ENCODE measurements at regions not wholly inside any gene's neighbourhood (a gene's known extent, or its start where the extent isn't known, plus 50 kb on each side); places are given as distances from the start of the nearest gene placed in this dataset.

GRCh38 chr1:218887141-218887925, 286.3 kb upstream of the LYPLAL1 start:
- no peak for FAIRE-seq

GRCh38 chr1:218890451-218890850, 283.2 kb upstream of the LYPLAL1 start:
- no peak for FAIRE-seq

- FAIRE-seq = no peak
Observed at GRCh38 chr1:218891577-218891976, 282.1 kb upstream of the LYPLAL1 start.

- FAIRE-seq = no peak
Observed at GRCh38 chr1:218895064-218895587, 278.6 kb upstream of the LYPLAL1 start.

- FAIRE-seq = no peak
Observed at GRCh38 chr1:218896202-218896601, 277.5 kb upstream of the LYPLAL1 start.

- FAIRE-seq = no peak
Observed at GRCh38 chr1:218898921-218899320, 274.8 kb upstream of the LYPLAL1 start.

GRCh38 chr1:218900615-218901014, 273.1 kb upstream of the LYPLAL1 start:
- FAIRE-seq = no peak

- no peak for FAIRE-seq
Observed at GRCh38 chr1:218904416-218904815, 269.3 kb upstream of the LYPLAL1 start.

- FAIRE-seq = no peak
Observed at GRCh38 chr1:218916720-218917119, 257.0 kb upstream of the LYPLAL1 start.

- FAIRE-seq = no peak
Observed at GRCh38 chr1:218917656-218918055, 256.0 kb upstream of the LYPLAL1 start.

- no peak for FAIRE-seq
Observed at GRCh38 chr1:218925777-218926176, 247.9 kb upstream of the LYPLAL1 start.

GRCh38 chr1:218926631-218927030, 247.0 kb upstream of the LYPLAL1 start:
- no peak for FAIRE-seq

- no peak for FAIRE-seq
Observed at GRCh38 chr1:218930000-218930399, 243.7 kb upstream of the LYPLAL1 start.

- no peak for FAIRE-seq
Observed at GRCh38 chr1:218930472-218931241, 243.0 kb upstream of the LYPLAL1 start.

GRCh38 chr1:218931324-218931723, 242.4 kb upstream of the LYPLAL1 start:
- FAIRE-seq = no peak

- no peak for FAIRE-seq
Observed at GRCh38 chr1:218933513-218933912, 240.2 kb upstream of the LYPLAL1 start.

- peak; percentile 18 for FAIRE-seq
Observed at GRCh38 chr1:218935408-218935807, 238.3 kb upstream of the LYPLAL1 start.

GRCh38 chr1:218938259-218938658, 235.4 kb upstream of the LYPLAL1 start:
- no peak for FAIRE-seq

GRCh38 chr1:218939095-218939494, 234.6 kb upstream of the LYPLAL1 start:
- FAIRE-seq = peak; percentile 21

- no peak for FAIRE-seq
Observed at GRCh38 chr1:218942431-218942830, 231.2 kb upstream of the LYPLAL1 start.

GRCh38 chr1:218943371-218943770, 230.3 kb upstream of the LYPLAL1 start:
- FAIRE-seq = no peak

- FAIRE-seq = no peak
Observed at GRCh38 chr1:218945050-218945449, 228.6 kb upstream of the LYPLAL1 start.

GRCh38 chr1:218946147-218946546, 227.5 kb upstream of the LYPLAL1 start:
- FAIRE-seq = no peak

GRCh38 chr1:218948446-218948845, 225.2 kb upstream of the LYPLAL1 start:
- FAIRE-seq = no peak

Measured in endometrium (tissue), 2 donors.